NCI-H2107 treated with DMSO at 0.1 percent for 48 hours (cell line): ENCODE measurements at regions not wholly inside any gene's neighbourhood (a gene's known extent, or its start where the extent isn't known, plus 50 kb on each side); places are given as distances from the start of the nearest gene placed in this dataset.

ENCODE experiments used
- DNase-seq: peaks from one replicate; lab custom pipeline; 2025; ENCODE audit not compliant: unreplicated experiment; lab: John Stamatoyannopoulos, UW

DNA sequence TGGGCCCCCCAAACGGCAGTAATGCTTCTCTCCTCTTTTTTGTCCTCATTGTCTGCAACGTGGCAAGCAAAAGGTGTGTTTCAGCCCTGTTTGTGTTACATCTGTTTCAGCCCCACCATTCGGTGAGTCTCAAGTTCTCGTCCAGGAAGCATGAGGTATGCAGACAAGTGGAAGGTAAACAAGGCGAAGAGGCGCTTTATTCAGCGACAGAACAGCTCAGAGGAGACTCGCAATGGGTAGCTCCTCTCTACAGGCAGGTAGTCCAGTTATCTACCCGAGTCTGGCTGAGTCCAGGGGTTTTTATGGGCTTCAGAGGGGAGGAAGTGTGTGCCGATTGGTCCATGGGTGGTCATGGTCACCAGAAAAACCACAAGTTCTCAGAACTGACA, 733.4 kb upstream of the CDH7 start:
- no peak for DNase-seq

- DNase-seq, result no peak
These were observed 734.0 kb upstream of the CDH7 start for GRCh38 chr18:65016631-65017371.

DNA sequence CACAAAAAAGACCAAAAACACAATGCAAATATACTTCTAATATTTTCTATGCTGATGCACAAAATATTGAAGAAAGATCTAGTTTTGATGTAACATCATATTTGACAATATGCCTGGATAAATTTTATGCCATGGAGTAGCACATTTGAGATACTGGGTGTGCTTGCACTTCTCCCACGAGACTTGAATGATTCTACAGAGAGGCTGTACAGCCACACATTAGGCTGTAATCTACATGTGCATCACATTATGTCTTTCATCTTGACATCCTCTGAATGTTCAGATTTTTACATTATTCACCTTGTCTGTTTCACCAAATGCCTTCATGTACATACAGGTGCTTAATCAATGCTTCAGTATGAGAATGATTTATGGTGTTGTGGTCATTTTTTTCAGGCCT, 756.4 kb upstream of the CDH7 start:
- DNase-seq, result peak; percentile 9

GRCh38 chr18:64993695-64994094, 757.1 kb upstream of the CDH7 start:
- no peak for DNase-seq

DNA sequence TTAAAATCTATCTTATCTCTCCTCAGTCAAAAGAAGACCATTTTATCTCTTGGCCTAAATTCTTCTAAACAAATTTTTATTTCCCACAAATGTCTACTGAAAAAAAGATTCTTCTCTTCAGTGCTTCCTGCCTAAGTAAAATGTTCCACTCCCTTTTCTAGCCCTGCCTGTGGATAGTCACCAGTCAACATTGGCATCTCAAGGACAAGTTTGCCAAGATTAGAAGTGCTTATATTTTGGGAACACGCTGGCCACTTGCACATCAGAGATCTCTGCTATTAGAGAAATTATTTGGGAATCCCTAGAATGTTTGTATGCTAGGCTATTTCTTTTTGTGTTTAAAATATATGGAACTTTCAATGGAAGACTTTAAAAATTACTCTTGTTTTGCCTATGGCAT, 758.2 kb upstream of the CDH7 start:
- no peak for DNase-seq

DNA sequence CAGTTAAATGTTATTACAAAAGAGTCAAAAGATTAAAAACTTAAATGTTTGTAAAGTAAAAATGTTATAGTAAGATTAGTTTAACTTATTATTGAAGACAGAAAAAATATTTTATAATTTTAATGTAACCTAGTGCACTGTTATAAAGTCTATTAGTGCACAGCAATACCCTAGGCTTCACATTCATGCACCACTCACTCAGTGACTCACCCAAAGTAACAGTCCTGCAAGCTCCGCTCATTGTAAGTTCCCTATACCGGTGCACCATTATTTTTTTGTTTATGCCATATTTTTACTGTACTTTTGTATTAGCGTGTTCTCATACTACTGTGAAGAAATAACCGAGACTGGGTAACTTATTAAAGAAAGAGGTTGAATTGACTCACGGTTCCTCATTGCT, 759.7 kb upstream of the CDH7 start:
- DNase-seq, result no peak

DNA sequence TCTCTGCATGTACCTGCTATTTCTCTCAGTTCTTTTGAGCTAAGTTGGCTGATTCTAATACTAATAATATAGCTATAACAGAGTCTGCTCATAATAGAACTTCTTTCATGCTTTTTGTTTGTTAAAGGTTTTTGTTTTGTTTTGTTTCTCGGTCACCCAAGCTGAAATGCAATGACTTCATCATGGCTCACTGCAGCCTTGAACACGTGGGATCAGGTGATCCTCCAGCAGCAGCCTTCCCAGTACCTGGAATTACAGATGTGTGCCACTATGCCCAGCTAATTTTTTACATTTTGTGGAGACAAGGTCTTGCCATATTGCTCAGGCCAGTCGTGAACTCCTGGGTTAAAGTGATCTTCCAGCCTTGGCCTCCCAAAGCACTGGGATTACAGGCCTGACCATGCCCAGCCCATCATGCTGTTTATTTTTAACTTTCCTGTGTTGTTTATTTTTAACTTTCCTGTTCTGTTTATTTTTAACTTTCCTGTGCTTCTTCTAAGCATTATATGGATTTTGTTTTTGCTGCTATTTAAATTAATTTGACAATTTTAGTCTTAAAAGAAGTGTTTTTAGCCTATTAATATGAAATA, 763.8 kb upstream of the CDH7 start:
- no peak for DNase-seq

DNA sequence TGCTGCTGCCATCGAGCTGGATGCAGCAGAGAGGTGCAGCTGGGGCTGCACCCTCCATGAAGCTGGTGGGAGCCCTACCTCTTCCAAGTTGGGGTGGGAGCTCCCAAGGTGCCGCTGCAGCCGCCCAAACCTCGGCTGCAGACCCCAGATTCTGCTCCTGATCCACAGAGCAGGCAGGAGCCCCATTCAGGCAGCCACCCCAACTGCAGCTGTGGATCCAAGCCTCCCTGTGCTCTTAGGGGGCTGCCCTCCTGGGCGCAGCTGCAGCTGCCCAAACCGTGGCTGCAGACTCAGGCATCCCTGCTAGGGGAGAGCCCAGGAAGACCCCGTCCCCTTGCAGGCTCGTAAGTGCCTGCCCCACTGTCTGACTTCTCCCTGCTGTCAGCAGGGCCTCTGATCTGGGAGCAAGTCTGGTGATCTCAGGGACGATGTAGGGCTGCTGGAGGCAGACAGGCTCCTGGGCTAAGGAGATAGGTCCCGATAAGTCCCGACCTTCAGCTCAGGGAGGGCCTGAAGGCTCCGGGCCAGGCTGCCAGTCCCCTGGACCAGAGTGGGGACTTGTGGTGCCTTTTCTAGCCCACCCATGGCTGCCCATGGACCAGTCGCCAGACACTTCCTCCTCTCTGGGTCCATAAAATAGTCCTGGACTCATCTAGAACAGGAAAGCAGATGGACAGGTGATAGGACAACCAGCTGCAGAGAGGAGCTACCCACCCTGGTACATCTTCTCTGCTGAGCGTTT, 767.1 kb upstream of the CDH7 start:
- no peak for DNase-seq

DNA sequence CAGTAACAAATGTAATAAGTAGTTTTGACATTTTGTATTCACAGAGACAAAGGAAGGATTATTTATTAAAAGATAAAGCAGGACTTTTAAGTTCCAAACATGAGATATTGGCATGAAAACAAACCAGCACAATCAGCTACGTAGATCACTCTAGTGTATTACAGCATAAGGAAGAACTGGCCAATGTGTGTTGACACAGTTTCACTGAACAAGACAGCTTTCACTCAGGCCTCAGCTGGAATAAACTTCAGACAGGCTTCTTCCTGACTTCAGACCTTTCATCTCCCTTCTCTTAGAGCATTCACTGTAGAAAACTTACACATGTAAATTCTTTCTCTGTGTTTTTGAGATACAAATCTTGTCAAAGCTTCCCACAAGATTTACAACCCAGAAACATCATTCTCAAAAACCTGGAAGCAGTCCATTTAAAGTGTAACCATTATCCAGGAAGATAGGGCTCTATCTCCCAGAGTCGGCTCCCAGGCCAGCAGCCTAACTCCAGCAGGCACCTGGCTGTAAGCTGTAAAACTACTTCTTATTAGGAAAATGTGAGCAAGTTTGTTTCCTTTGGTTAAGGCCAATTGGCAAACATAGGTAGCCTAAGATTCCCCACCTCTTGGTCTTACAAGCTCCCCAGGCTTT, 768.3 kb upstream of the CDH7 start:
- DNase-seq, result no peak

DNA sequence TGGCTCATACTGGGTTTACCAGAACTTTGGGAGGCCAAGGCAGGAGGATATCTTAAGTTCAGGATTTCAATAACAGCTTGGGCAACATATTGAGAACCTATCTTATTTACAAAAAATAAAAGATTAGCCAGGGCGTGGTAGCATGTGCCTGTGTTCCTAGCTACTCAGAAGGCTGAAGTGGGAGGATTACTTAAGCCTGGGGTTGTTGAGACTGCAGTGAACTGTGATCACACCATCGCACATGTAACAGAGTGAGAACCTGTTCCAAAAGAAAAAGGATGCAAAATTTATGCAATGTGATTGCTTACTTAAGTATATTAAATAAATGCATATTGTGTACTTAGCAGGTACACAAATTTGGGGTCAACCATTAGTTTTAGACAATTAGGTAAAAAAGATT, 768.9 kb upstream of the CDH7 start:
- no peak for DNase-seq

GRCh38 chr18:64979791-64980190, 771.0 kb upstream of the CDH7 start:
- no peak for DNase-seq

GRCh38 chr18:64974391-64975125, 776.3 kb upstream of the CDH7 start:
- DNase-seq, result no peak

DNA sequence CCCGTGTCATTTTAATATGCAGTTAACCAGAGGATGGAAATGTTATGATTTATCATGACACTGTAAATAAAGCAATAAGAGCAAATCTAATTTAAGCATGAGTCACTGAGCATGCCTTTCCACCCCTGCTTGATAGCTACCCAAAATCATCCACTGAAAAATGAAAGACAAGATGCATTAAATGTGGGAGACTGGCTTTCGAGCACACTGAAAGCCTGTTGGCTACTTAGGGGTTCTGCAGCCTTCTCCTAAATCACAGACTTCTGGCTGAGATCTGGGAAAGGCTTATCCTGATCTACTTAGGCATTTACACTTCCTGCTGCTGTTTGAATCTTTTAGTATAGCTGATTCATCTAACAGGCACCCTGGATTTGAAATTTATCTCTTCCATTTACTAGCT, 778.3 kb upstream of the CDH7 start:
- no peak for DNase-seq

GRCh38 chr18:64966667-64967066, 784.1 kb upstream of the CDH7 start:
- no peak for DNase-seq

DNA sequence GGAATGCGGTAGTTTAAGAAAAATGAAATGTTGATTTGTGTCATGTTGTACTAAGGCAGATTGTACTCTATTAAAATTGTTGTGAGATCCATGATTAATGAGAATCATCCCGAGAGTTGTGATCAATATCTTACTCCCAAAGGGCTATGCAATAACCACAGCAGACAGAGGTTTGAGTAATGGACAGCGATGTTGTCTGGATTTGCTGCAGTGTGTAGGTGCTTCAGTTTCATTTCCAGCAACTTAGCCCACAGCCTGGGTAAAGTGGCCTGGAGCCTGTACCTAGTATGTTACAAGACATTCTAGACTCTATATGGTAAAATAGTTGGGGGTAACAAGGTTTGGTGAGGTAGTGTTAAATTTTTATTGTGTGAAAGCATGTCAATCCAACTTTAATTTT, 794.3 kb upstream of the CDH7 start:
- DNase-seq, result no peak

GRCh38 chr18:64949885-64950284, 800.9 kb upstream of the CDH7 start:
- no peak for DNase-seq

DNA sequence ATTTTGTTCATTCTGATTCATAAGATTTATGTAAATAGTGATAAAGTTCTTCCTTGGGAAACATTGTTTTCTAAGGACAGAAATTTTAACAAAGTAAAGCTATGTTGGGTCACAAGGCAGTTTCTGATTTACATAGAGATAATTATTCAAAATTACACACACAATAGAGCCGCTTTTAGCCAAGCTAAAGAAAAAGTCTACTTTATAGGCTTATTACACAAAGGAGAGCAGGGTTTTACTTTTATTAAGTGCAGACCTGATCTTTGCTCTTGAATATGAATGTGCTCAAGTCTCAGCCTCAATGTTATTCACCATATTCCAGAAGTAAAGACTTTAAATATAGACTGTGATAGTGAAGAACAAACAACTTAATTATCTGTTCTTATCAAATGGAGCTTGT, 787.8 kb upstream of the LINC00305 start:
- DNase-seq, result no peak

DNA sequence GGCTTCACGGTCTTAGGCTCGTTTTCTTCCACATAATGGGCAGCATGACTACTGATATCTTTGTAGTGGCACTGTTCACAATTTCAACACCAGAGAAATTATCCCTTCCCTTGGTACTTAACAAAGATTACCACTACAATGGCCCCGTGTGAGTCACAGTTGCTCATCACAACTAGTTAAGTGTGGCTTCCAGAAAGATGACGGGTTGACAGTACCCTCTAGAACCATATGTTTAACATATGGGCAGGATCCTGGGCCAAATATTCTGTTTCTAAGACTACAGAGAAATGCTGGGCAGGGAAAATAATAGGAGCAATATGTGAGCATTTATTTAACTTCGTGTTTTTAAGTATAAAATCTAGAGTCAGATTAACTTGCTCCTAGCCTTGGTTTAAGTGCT, 780.1 kb upstream of the LINC00305 start:
- DNase-seq, result no peak

DNA sequence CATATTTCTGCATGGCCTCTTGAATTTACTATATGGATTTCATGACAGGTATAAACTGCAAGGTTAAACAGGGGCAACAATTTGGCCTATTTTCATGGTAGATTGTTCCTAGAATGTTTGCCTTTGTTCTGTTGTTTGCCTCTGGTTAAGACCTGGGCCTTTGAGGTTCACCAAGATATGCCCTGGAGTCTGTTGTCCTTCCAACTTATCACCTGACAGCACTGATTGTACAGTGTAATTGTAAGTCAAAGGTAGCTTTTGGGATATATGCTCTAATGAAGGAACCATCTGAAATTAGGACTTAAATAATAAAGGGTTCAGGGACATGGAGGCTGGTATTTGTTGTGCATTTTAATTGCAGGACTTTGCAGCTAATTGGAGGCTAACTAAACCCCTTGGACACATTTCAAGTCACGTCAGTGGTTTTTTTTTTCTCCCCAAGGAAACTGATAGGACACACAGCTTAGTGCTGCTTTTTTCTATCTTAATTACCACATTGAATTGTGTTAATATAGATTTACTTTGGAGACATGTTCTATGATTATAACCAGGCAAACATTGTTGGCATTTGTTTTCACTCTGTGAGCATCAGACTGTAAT, 771.2 kb upstream of the LINC00305 start:
- DNase-seq, result no peak

GRCh38 chr18:64918851-64919250, 770.0 kb upstream of the LINC00305 start:
- DNase-seq, result no peak

- DNase-seq, result no peak
These were observed 744.5 kb upstream of the LINC00305 start for GRCh38 chr18:64893349-64893748.
